Nephron (organoid): ENCODE measurements at regions not wholly inside any gene's neighbourhood (a gene's known extent, or its start where the extent isn't known, plus 50 kb on each side); places are given as distances from the start of the nearest gene placed in this dataset.

Experiments
- H3K27ac Mint-ChIP-seq, 3 experiments: 2 replicates each; pipeline ENCODE4 v1.8.0; 2020; ENCODE audit warnings: mixed read lengths in 3 of 3, mild to moderate bottlenecking in 2 of 3, moderate library complexity in 1 of 3
- H3K27me3 Mint-ChIP-seq: 2 replicates; pipeline ENCODE4 v1.8.0; 2021; ENCODE audit warnings: low read depth, mild to moderate bottlenecking, moderate library complexity, mixed read lengths
- H3K36me3 Mint-ChIP-seq: 2 replicates; pipeline ENCODE4 v1.8.0; 2020; ENCODE audit warnings: low read depth, mixed read lengths
- H3K4me1 Mint-ChIP-seq: 2 replicates; pipeline ENCODE4 v1.8.0; 2020; ENCODE audit warnings: mixed read lengths
- H3K4me3 Mint-ChIP-seq, 3 experiments: 2 replicates each; pipeline ENCODE4 v1.8.0; 2020; ENCODE audit warnings: mild to moderate bottlenecking in 3 of 3, mixed read lengths in 3 of 3, moderate library complexity in 2 of 3
- H3K9me3 Mint-ChIP-seq: 2 replicates; pipeline ENCODE4 v1.8.0; 2020; ENCODE audit warnings: mixed read lengths
- TF ChIP-seq, protein P1 (sequence below), 3 experiments: fragments of 200-600 bp; sonication (generic); IDR thresholded peaks; one replicate each; pipeline ENCODE4 v1.5.0; 2021; ENCODE audit warnings: antibody characterized with exemption in 3 of 3; ENCODE audit not compliant: unreplicated experiment in 3 of 3

DNA sequence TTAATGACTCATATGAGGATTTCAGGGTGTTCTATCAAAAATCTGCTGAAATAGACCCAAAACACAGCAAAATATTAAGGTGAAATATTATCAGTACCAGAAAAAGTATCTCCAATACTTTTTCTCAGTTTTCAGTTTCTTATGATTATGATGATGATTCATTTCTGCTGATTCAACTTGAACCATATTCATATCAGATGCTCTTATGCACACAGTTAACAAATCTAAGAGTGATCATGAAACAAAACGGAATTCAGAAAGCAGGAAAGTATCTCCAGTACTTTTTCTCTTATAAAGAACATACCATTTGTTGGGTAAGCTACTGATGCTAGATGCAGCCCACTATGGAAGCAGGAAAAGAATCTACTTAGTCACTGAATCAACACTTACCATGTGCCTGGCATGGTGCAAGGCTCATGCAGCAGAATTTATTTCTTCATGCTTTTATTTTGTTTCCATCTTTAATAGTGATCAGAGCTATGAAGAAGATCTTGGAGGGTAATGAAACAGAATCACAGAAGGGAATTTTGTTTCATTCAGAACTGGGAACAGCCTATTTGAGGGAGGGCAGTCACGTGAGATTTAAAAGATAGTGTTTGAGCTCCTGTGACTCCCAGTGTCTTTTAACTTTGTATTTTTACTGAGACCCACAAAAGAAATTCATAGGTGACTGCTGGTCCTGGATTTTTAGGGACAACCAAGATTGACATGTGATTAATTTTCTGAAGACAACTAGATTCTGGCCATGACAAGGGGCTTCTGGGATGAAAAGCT is 480.6 kb downstream of the SETD4 start:
- H3K27ac Mint-ChIP-seq: no peak overlapping the region
- no peaks in the 10 kb centered on the region for H3K9me3 Mint-ChIP-seq
- peaks cover 4% of the 10 kb centered on the region for H3K27me3 Mint-ChIP-seq
- TF ChIP-seq, protein P1, sequence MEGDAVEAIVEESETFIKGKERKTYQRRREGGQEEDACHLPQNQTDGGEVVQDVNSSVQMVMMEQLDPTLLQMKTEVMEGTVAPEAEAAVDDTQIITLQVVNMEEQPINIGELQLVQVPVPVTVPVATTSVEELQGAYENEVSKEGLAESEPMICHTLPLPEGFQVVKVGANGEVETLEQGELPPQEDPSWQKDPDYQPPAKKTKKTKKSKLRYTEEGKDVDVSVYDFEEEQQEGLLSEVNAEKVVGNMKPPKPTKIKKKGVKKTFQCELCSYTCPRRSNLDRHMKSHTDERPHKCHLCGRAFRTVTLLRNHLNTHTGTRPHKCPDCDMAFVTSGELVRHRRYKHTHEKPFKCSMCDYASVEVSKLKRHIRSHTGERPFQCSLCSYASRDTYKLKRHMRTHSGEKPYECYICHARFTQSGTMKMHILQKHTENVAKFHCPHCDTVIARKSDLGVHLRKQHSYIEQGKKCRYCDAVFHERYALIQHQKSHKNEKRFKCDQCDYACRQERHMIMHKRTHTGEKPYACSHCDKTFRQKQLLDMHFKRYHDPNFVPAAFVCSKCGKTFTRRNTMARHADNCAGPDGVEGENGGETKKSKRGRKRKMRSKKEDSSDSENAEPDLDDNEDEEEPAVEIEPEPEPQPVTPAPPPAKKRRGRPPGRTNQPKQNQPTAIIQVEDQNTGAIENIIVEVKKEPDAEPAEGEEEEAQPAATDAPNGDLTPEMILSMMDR (IDR thresholded peaks at IDR 0.05; ENCODE audit: unreplicated experiment in 3 of 3): no peak
- peaks cover 4% of the 10 kb centered on the region for H3K4me1 Mint-ChIP-seq
- H3K4me3 Mint-ChIP-seq: no peak overlapping the region
- H3K36me3 Mint-ChIP-seq: no peaks in the 10 kb centered on the region

DNA sequence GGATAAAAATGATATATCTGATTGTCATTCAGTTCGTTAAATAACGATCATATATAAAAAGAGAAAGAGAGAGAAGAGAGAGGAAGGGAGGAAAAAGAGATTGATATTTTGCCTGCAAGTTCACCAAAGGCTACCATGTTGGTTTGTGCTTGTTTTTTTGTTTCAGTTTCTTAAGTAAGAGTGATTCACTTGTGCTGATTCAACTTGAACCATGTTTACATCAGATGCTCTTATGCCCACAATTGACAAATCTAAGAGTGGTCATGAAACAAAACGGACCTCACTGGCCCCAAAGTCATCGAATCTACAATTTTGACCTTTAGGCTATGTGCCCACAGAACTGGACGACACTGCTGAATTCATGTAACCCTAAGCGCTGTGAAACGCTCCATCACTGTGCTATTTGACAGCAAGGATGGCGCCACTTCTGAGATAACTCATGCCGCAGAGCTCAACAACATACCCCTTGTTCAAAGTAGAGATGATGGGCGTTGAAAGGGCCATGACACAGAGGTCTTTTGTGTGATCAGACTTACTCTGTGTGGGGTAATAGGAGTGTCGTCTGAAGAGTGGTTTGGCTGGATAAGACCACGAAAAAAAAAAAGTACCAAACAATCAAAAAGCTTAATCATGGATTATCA is 481.4 kb downstream of the SETD4 start:
- no peak overlapping the region for H3K4me3 Mint-ChIP-seq
- no peak overlapping the region for H3K27ac Mint-ChIP-seq
- TF ChIP-seq, protein P1 (IDR thresholded peaks at IDR 0.05; ENCODE audit: unreplicated experiment in 3 of 3): no peak
- no peaks in the 10 kb centered on the region for H3K9me3 Mint-ChIP-seq
- H3K36me3 Mint-ChIP-seq: no peaks in the 10 kb centered on the region
- H3K27me3 Mint-ChIP-seq: peaks cover 4% of the 10 kb centered on the region
- H3K4me1 Mint-ChIP-seq: peaks cover 4% of the 10 kb centered on the region

DNA sequence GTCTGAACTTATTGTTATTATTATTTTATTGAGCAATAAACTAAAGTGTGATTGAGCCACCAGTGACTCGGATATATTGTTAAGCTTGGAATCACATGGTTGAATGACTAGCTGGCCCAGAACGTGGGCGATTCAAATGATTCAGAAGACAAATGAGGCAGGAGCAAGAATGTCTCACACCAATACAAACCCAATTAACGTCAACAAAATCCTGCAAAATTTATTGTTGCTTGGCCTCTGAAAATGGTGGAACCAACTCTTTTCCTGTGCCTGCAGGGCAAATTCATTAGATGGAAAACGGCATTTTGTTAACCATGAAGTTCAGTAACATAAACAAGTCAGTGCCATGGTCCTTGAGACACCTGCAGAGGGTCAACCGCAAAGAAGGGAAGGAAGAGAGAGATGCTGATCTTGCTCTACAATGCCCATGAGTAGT is 482.0 kb downstream of the SETD4 start:
- Mint-ChIP-seq H3K27ac (no peak overlapping the region), H3K36me3 (no peaks in the 10 kb centered on the region), H3K4me3 (no peak overlapping the region), H3K4me1 (peaks cover 4% of the 10 kb centered on the region), H3K27me3 (peaks cover 4% of the 10 kb centered on the region), H3K9me3 (no peaks in the 10 kb centered on the region)
- TF ChIP-seq, protein P1 (IDR thresholded peaks at IDR 0.05; ENCODE audit: unreplicated experiment in 3 of 3): no peak

DNA sequence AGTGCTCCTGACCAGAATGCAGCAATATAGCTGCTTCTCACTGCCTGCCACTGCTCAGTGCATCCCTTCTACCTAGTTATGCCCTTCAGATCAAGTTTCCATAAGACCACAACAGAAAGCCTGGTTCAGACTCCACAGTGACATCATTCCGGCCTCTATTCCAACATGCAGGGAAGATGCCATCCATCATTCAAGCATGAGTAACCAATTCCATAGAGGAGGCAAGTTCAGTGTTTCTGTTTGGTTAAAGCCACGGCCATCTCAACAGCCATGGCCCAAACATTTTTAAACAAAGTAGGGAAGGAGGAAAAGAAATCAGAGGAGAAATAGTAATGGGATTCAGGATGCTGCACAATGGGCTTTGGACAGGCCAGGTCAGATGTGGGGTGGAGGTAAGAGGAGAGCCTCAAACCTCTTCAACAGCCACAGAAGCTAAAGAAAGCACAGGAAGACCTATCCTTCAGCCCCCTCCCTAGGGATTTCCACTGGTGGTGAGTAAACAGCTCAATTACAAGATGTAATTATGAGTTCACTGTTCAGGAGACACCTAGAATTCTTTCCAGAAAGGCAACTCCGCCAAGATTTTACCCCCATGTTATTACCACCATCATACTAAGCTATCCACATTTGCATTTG is 484.9 kb downstream of the SETD4 start:
- Mint-ChIP-seq H3K36me3 (no peaks in the 10 kb centered on the region), H3K4me1 (peaks cover 4% of the 10 kb centered on the region), H3K27me3 (peaks cover 4% of the 10 kb centered on the region), H3K9me3 (no peaks in the 10 kb centered on the region), H3K4me3 (no peak overlapping the region), H3K27ac (no peak overlapping the region)
- TF ChIP-seq, protein P1 (IDR thresholded peaks at IDR 0.05; ENCODE audit: unreplicated experiment in 3 of 3): no peak

DNA sequence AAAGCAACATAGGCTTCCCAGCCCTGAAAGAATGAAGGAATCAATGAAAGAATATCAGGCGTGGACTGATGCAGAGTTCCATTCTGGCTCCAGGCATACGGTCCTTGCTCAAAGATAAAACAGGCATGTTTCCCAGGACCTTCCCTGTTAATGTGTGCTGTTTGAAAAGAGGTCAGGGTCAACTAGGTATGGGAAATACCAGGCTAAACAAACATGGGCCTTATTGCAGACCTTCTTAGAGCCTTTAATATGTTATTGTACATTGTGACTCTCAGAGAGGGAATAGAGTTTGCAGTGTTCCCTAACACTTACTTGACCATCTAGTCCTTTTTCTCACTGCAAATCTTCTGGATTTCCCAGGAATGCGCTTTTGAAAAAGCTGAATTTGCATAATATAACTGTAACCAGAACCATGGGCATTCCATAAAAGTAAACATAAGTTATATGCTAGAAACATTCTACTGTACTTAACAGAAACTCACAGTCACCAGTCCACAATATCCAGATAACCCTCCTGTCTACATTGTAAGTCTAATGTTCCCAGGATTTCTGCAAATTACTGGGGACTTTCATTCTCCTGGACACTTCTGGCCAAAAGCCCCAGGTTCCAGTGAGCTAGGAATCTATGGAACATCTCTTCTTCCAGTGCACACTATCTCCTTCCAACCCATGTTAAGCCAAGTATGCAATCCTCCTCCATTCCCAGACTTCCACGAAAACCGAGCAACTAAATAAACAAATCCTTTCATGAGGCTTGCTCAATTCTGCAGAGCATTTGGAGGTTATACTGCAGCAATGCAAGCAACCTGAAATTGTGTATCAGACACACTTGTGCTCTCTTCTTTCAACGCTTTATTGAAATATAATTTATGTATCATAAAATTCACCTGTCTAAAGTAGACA is 486.6 kb downstream of the SETD4 start:
- TF ChIP-seq, protein P1 (IDR thresholded peaks at IDR 0.05; ENCODE audit: unreplicated experiment in 3 of 3): no peak
- Mint-ChIP-seq H3K36me3 (no peaks in the 10 kb centered on the region), H3K4me3 (no peak overlapping the region), H3K27ac (no peak overlapping the region), H3K4me1 (peaks cover 4% of the 10 kb centered on the region), H3K27me3 (peaks cover 4% of the 10 kb centered on the region), H3K9me3 (no peaks in the 10 kb centered on the region)
